H9 (cell line): ENCODE measurements at regions not wholly inside any gene's neighbourhood (a gene's known extent, or its start where the extent isn't known, plus 50 kb on each side); places are given as distances from the start of the nearest gene placed in this dataset.

Source experiments
- DNase-seq: peaks from one replicate; pipeline ENCODE4 v3.0.0-alpha.2; 2017
- H2AFZ ChIP-seq: one replicate; pipeline ENCODE4 v1.6.1; 2013; ENCODE audit warnings: mild to moderate bottlenecking, low read length, control low read depth, moderate library complexity
- H2AK5ac ChIP-seq: 2 replicates; pipeline ENCODE4 v1.6.1; 2013; ENCODE audit warnings: low read length, control low read depth, mixed read lengths; ENCODE audit not compliant: insufficient read length
- H2BK120ac ChIP-seq: one replicate; pipeline ENCODE4 v1.6.1; 2013; ENCODE audit warnings: low read depth, mild to moderate bottlenecking, low read length, control low read depth, inconsistent platforms; ENCODE audit not compliant: poor library complexity, severe bottlenecking
- H2BK12ac ChIP-seq: 2 replicates; pipeline ENCODE4 v1.6.1; 2013; ENCODE audit warnings: low read length, control low read depth, mixed read lengths, low read depth; ENCODE audit not compliant: insufficient read length
- H2BK15ac ChIP-seq: 2 replicates; pipeline ENCODE4 v1.6.1; 2013; ENCODE audit warnings: low read depth, low read length, control low read depth
- H2BK20ac ChIP-seq: one replicate; pipeline ENCODE4 v1.6.1; 2013; ENCODE audit warnings: low read depth, mild to moderate bottlenecking, low read length, control low read depth, inconsistent platforms; ENCODE audit not compliant: poor library complexity, severe bottlenecking
- H2BK5ac ChIP-seq: 2 replicates; pipeline ENCODE4 v1.6.1; 2013; ENCODE audit warnings: low read length, control low read depth, mixed read lengths; ENCODE audit not compliant: insufficient read length
- H3K14ac ChIP-seq: 2 replicates; pipeline ENCODE4 v1.6.1; 2013; ENCODE audit warnings: low read length, control low read depth; ENCODE audit not compliant: insufficient read depth
- H3K18ac ChIP-seq: 2 replicates; pipeline ENCODE4 v1.6.1; 2013; ENCODE audit warnings: low read depth, mild to moderate bottlenecking, mixed read lengths, low read length, control low read depth; ENCODE audit not compliant: insufficient read length
- H3K23ac ChIP-seq: 2 replicates; pipeline ENCODE4 v1.6.1; 2013; ENCODE audit warnings: low read length, control low read depth, mixed read lengths, low read depth; ENCODE audit not compliant: insufficient read length
- H3K23me2 ChIP-seq: 2 replicates; pipeline ENCODE4 v1.6.1; 2013; ENCODE audit warnings: low read depth, mild to moderate bottlenecking, mixed read lengths, low read length, control low read depth; ENCODE audit not compliant: insufficient read length, poor library complexity, severe bottlenecking
- H3K27ac ChIP-seq: 2 replicates; pipeline ENCODE4 v1.5.1; 2013; ENCODE audit warnings: low read length, control low read depth, mixed read lengths, low read depth; ENCODE audit not compliant: insufficient read length
- H3K27me3 ChIP-seq: 2 replicates; pipeline ENCODE4 v1.6.1; 2013; ENCODE audit warnings: low read length, control low read depth, inconsistent platforms; ENCODE audit not compliant: insufficient read depth
- H3K4ac ChIP-seq: 2 replicates; pipeline ENCODE4 v1.6.1; 2013; ENCODE audit warnings: low read depth, mild to moderate bottlenecking, control low read depth, inconsistent platforms, low read length, moderate library complexity
- H3K4me1 ChIP-seq: 2 replicates; pipeline ENCODE4 v1.6.1; 2013; ENCODE audit warnings: low read length, control low read depth, inconsistent platforms; ENCODE audit not compliant: insufficient read depth
- H3K4me2 ChIP-seq: 2 replicates; pipeline ENCODE4 v1.6.1; 2013; ENCODE audit warnings: low read length, control low read depth, mixed read lengths; ENCODE audit not compliant: insufficient read length, insufficient read depth
- H3K56ac ChIP-seq: 2 replicates; pipeline ENCODE4 v1.6.1; 2013; ENCODE audit warnings: low read depth, mild to moderate bottlenecking, mixed read lengths, low read length, control low read depth; ENCODE audit not compliant: insufficient read length
- H3K79me1 ChIP-seq: 2 replicates; pipeline ENCODE4 v1.6.1; 2013; ENCODE audit warnings: low read depth, mild to moderate bottlenecking, moderate library complexity, low read length, control low read depth, inconsistent platforms; ENCODE audit not compliant: insufficient read depth, poor library complexity, severe bottlenecking
- H3K79me2 ChIP-seq: 2 replicates; pipeline ENCODE4 v1.6.1; 2013; ENCODE audit warnings: low read length, control low read depth, inconsistent platforms; ENCODE audit not compliant: insufficient read depth
- H3K9ac ChIP-seq: 2 replicates; pipeline ENCODE4 v1.6.1; 2013; ENCODE audit warnings: low read length, control low read depth, mixed read lengths; ENCODE audit not compliant: insufficient read length; ENCODE audit errors: extremely low read depth
- H3K9me3 ChIP-seq: one replicate; pipeline ENCODE4 v1.6.1; 2013; ENCODE audit warnings: low read depth, low read length, inconsistent platforms; ENCODE audit not compliant: control insufficient read depth
- H3T11ph ChIP-seq: one replicate; pipeline ENCODE4 v1.6.1; 2013; ENCODE audit warnings: mild to moderate bottlenecking, low read length, control low read depth, inconsistent platforms
- H4K20me1 ChIP-seq: one replicate; pipeline ENCODE4 v1.6.1; 2013; ENCODE audit not compliant: control insufficient read depth, insufficient read length, insufficient read depth
- H4K5ac ChIP-seq: 2 replicates; pipeline ENCODE4 v1.6.1; 2013; ENCODE audit warnings: low read depth, mild to moderate bottlenecking, mixed read lengths, low read length, control low read depth; ENCODE audit not compliant: insufficient read length
- H4K8ac ChIP-seq: replicated peaks from 2 replicates; pipeline ENCODE4 v1.6.1; 2013; ENCODE audit warnings: low read length, control low read depth, mixed read lengths, low read depth; ENCODE audit not compliant: insufficient read length
- H4K91ac ChIP-seq: 2 replicates; pipeline ENCODE4 v1.6.1; 2013; ENCODE audit warnings: low read depth, mild to moderate bottlenecking, moderate library complexity, mixed read lengths, low read length, control low read depth; ENCODE audit not compliant: insufficient read length
- H3K27ac Mint-ChIP-seq, 3 experiments: 2 replicates in 2 of 3; 3 replicates in 1 of 3; pipeline ENCODE4 v1.8.0; 2020 to 2021; ENCODE audit warnings: mixed read lengths in 3 of 3, mild to moderate bottlenecking in 1 of 3, moderate library complexity in 1 of 3
- H3K27me3 Mint-ChIP-seq: 2 replicates; pipeline ENCODE4 v1.8.0; 2021; ENCODE audit warnings: low read depth, mild to moderate bottlenecking, moderate library complexity, mixed read lengths
- H3K36me3 Mint-ChIP-seq, 3 experiments: 2 replicates in 2 of 3; 3 replicates in 1 of 3; pipeline ENCODE4 v1.8.0; 2020 to 2021; ENCODE audit warnings: low read depth in 3 of 3, mixed read lengths in 3 of 3; ENCODE audit not compliant: insufficient read depth in 1 of 3
- H3K4me1 Mint-ChIP-seq, 2 experiments: 2 replicates each; pipeline ENCODE4 v1.8.0; 2020; ENCODE audit warnings: mixed read lengths in 2 of 2
- H3K4me3 Mint-ChIP-seq, 2 experiments: 2 replicates in 1 of 2; 3 replicates in 1 of 2; pipeline ENCODE4 v1.8.0; 2020 to 2021; ENCODE audit warnings: mild to moderate bottlenecking in 2 of 2, mixed read lengths in 2 of 2, moderate library complexity in 1 of 2
- H3K9me3 Mint-ChIP-seq, 2 experiments: 2 replicates in 1 of 2; 3 replicates in 1 of 2; pipeline ENCODE4 v1.8.0; 2020; ENCODE audit warnings: mild to moderate bottlenecking in 2 of 2, mixed read lengths in 2 of 2, moderate library complexity in 1 of 2
- WGBS: extraction: QIAGEN DNeasy Blood & Tissue Kit; methylation state at CpG from one replicate; pipeline ENCODE4 v1.1.7; 2013; ENCODE audit warnings: missing lambda C conversion rate, low lambda C conversion rate, mixed read lengths; ENCODE audit not compliant: insufficient read length; ENCODE audit errors: extremely low coverage; 5-methylcytosine and 5-hydroxymethylcytosine counted together
- TF ChIP-seq, protein P1 (sequence below): fragments of 200-600 bp; sonication (generic); conservative IDR thresholded peaks from 3 replicates; pipeline ENCODE4 v1.8.0; 2021; ENCODE audit warnings: antibody characterized with exemption, mild to moderate bottlenecking

GRCh38 chr14:42002141-42002540 is 395.5 kb downstream of the LRFN5 start:
- H3K4me3 Mint-ChIP-seq, result no peak overlapping the region
- no peak overlapping the region for H2BK5ac ChIP-seq
- H2AK5ac ChIP-seq, result no peak overlapping the region
- H3K18ac ChIP-seq, result no peak overlapping the region
- no peaks in the 10 kb centered on the region for H3K36me3 Mint-ChIP-seq
- H2BK20ac ChIP-seq, result no peak overlapping the region
- H4K8ac ChIP-seq, result no peak overlapping the region
- TF ChIP-seq, protein P1, sequence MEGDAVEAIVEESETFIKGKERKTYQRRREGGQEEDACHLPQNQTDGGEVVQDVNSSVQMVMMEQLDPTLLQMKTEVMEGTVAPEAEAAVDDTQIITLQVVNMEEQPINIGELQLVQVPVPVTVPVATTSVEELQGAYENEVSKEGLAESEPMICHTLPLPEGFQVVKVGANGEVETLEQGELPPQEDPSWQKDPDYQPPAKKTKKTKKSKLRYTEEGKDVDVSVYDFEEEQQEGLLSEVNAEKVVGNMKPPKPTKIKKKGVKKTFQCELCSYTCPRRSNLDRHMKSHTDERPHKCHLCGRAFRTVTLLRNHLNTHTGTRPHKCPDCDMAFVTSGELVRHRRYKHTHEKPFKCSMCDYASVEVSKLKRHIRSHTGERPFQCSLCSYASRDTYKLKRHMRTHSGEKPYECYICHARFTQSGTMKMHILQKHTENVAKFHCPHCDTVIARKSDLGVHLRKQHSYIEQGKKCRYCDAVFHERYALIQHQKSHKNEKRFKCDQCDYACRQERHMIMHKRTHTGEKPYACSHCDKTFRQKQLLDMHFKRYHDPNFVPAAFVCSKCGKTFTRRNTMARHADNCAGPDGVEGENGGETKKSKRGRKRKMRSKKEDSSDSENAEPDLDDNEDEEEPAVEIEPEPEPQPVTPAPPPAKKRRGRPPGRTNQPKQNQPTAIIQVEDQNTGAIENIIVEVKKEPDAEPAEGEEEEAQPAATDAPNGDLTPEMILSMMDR, result no peak
- no peak overlapping the region for H3K27ac ChIP-seq
- no peaks in the 10 kb centered on the region for H3K4me1 Mint-ChIP-seq
- DNase-seq, result no peak
- H3K79me2 ChIP-seq, result no peaks in the 10 kb centered on the region
- H3K9me3 ChIP-seq, result no peaks in the 10 kb centered on the region
- H2AFZ ChIP-seq, result no peak overlapping the region
- H4K20me1 ChIP-seq, result no peaks in the 10 kb centered on the region
- no peak overlapping the region for H3K14ac ChIP-seq
- no peak overlapping the region for H3K23ac ChIP-seq
- H3K27ac Mint-ChIP-seq, result no peak overlapping the region
- H3K79me1 ChIP-seq, result no peaks in the 10 kb centered on the region
- no peak overlapping the region for H3K4ac ChIP-seq
- H3K9me3 Mint-ChIP-seq, result no peaks in the 10 kb centered on the region
- H3K4me1 ChIP-seq, result no peaks in the 10 kb centered on the region
- H3K56ac ChIP-seq, result no peak overlapping the region
- H2BK15ac ChIP-seq, result no peak overlapping the region
- H3K4me2 ChIP-seq, result no peak overlapping the region
- no peak overlapping the region for H3T11ph ChIP-seq
- no peak overlapping the region for H2BK120ac ChIP-seq
- no peak overlapping the region for H3K9ac ChIP-seq
- no peaks in the 10 kb centered on the region for H3K27me3 ChIP-seq
- WGBS, result no CpG with 5 or more reads among the region's 2 CpGs
- no peak overlapping the region for H4K5ac ChIP-seq
- no peak overlapping the region for H4K91ac ChIP-seq
- no peak overlapping the region for H2BK12ac ChIP-seq
- H3K23me2 ChIP-seq, result no peaks in the 10 kb centered on the region
- no peaks in the 10 kb centered on the region for H3K27me3 Mint-ChIP-seq
